HFFc6 (cell line): ENCODE measurements at regions not wholly inside any gene's neighbourhood (a gene's known extent, or its start where the extent isn't known, plus 50 kb on each side); places are given as distances from the start of the nearest gene placed in this dataset.

Source experiments
- DNase-seq: peaks from one replicate; pipeline ENCODE4 v3.0.0-alpha.2; 2018
- H3K27ac Mint-ChIP-seq: 2 replicates; pipeline ENCODE4 v1.8.0; 2020; ENCODE audit warnings: mild to moderate bottlenecking, mixed read lengths
- H3K27me3 Mint-ChIP-seq: 2 replicates; pipeline ENCODE4 v1.8.0; 2021; ENCODE audit warnings: mild to moderate bottlenecking, moderate library complexity, mixed read lengths; ENCODE audit not compliant: insufficient read depth
- H3K36me3 Mint-ChIP-seq: 2 replicates; pipeline ENCODE4 v1.8.0; 2021; ENCODE audit warnings: low read depth, mixed read lengths
- H3K4me1 Mint-ChIP-seq: 2 replicates; pipeline ENCODE4 v1.8.0; 2020; ENCODE audit warnings: low read depth, mixed read lengths
- H3K4me3 Mint-ChIP-seq: 2 replicates; pipeline ENCODE4 v1.8.0; 2020; ENCODE audit warnings: mild to moderate bottlenecking, moderate library complexity, mixed read lengths
- H3K9me3 Mint-ChIP-seq: 2 replicates; pipeline ENCODE4 v1.8.0; 2020; ENCODE audit warnings: mild to moderate bottlenecking, mixed read lengths
- CTCF ChIP-seq: fragments of 200-600 bp; sonication (generic); IDR thresholded peaks from 2 replicates; pipeline ENCODE4 v1.5.0; 2021; ENCODE audit warnings: antibody characterized with exemption, mild to moderate bottlenecking

DNA sequence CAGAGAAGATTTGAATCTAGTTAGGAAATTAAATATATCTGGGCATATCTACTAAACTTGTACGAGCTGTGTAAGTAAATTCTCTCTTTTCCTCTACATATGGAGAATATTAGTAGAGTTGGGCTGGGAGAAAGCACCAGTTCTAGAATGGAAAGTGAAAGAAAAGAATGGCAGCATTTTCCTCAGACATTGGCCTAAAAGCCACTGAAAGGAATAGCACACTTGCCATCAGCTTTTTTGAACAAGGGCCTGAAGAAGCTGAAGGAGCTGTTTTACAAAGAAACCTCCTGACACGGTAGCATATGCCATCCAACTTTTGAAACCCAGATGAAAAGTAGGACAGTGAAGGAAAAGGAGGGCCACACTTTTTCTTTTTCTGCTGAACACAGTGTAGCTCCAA lies 1563.7 kb upstream of the TENM4 start:
- peaks cover 12% of the 10 kb centered on the region for H3K9me3 Mint-ChIP-seq
- no peaks in the 10 kb centered on the region for H3K27me3 Mint-ChIP-seq
- peaks cover 6% of the 10 kb centered on the region; the same call in 1 of the 2 replicates for H3K4me1 Mint-ChIP-seq
- no peak overlapping the region for H3K27ac Mint-ChIP-seq
- DNase-seq: no peak
- no peak for TF ChIP-seq CTCF
- H3K36me3 Mint-ChIP-seq: no peaks in the 10 kb centered on the region
- no peak overlapping the region for H3K4me3 Mint-ChIP-seq

GRCh38 chr11:81002374-81002773 lies 1561.5 kb upstream of the TENM4 start:
- H3K4me1 Mint-ChIP-seq: peaks cover 6% of the 10 kb centered on the region; the same call in 1 of the 2 replicates
- peaks cover 29% of the 10 kb centered on the region for H3K9me3 Mint-ChIP-seq
- no peak for TF ChIP-seq CTCF
- H3K27ac Mint-ChIP-seq: no peak overlapping the region
- H3K4me3 Mint-ChIP-seq: no peak overlapping the region
- DNase-seq: no peak
- H3K27me3 Mint-ChIP-seq: peaks cover 1% of the 10 kb centered on the region; the same call in 1 of the 2 replicates
- H3K36me3 Mint-ChIP-seq: no peaks in the 10 kb centered on the region

GRCh38 chr11:81000735-81001134 lies 1559.9 kb upstream of the TENM4 start:
- Mint-ChIP-seq H3K27me3 (peaks cover 1% of the 10 kb centered on the region; the same call in 1 of the 2 replicates), H3K36me3 (no peaks in the 10 kb centered on the region), H3K4me3 (no peak overlapping the region), H3K4me1 (peaks cover 3% of the 10 kb centered on the region; the same call in 1 of the 2 replicates), H3K27ac (no peak overlapping the region), H3K9me3 (peaks cover 42% of the 10 kb centered on the region)
- no peak for DNase-seq
- TF ChIP-seq CTCF: no peak

GRCh38 chr11:81000334-81000733 lies 1559.5 kb upstream of the TENM4 start:
- peaks cover 41% of the 10 kb centered on the region for H3K9me3 Mint-ChIP-seq
- no peak for TF ChIP-seq CTCF
- no peaks in the 10 kb centered on the region for H3K36me3 Mint-ChIP-seq
- H3K27me3 Mint-ChIP-seq: peaks cover 1% of the 10 kb centered on the region; the same call in 1 of the 2 replicates
- no peaks in the 10 kb centered on the region for H3K4me1 Mint-ChIP-seq
- no peak for DNase-seq
- H3K27ac Mint-ChIP-seq: no peak overlapping the region
- no peak overlapping the region for H3K4me3 Mint-ChIP-seq

DNA sequence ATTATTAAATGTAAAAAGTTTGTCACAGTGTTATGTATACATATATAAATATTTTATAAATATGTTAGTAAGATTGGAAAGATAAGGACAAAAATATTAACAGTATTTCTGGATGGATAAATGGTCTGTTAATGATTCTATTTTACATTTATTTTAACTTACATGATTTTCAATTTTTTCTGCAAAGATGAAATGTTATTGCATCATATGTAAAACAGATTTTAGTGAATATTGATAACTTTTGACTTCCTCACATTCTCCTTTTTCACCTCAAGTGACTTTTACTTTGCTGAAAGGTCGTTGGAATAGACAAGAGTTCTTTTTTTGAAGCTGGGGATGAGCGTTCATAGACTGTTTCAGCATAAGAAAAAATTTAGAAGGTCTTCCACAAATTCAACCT lies 1554.7 kb upstream of the TENM4 start:
- H3K36me3 Mint-ChIP-seq: no peaks in the 10 kb centered on the region

More for the DNA sequence above, 1554.7 kb upstream of the TENM4 start:
- H3K9me3 Mint-ChIP-seq: peaks cover 50% of the 10 kb centered on the region
- peaks cover 1% of the 10 kb centered on the region; the same call in 1 of the 2 replicates for H3K27me3 Mint-ChIP-seq
- no peaks in the 10 kb centered on the region for H3K4me1 Mint-ChIP-seq
- H3K27ac Mint-ChIP-seq: no peak overlapping the region
- no peak for TF ChIP-seq CTCF
- no peak overlapping the region for H3K4me3 Mint-ChIP-seq
- no peak for DNase-seq
